ENCODE measurements at regions not wholly inside any gene's neighbourhood (a gene's known extent, or its start where the extent isn't known, plus 50 kb on each side); places are given as distances from the start of the nearest gene placed in this dataset.

GRCh38 chr5:2529371-2530092 lies 221.9 kb downstream of the IRX2 start:
- DNase-seq: no peak

- DNase-seq: no peak
Measured at GRCh38 chr5:2525351-2525750, 226.1 kb downstream of the IRX2 start.

- no peak for DNase-seq
Measured at GRCh38 chr5:2524620-2525019, 226.9 kb downstream of the IRX2 start.

- DNase-seq: no peak
Measured at GRCh38 chr5:2523180-2523579, 228.3 kb downstream of the IRX2 start.

GRCh38 chr5:2522372-2522771 lies 229.1 kb downstream of the IRX2 start:
- DNase-seq: no peak

- DNase-seq: no peak
Measured at GRCh38 chr5:2519153-2519552, 232.3 kb downstream of the IRX2 start.

- no peak for DNase-seq
Measured at GRCh38 chr5:2517451-2517850, 234.0 kb downstream of the IRX2 start.

- no peak for DNase-seq
Measured at GRCh38 chr5:2515180-2515764, 236.2 kb downstream of the IRX2 start.

- DNase-seq: no peak
Measured at GRCh38 chr5:2514484-2514883, 237.0 kb downstream of the IRX2 start.

- DNase-seq: no peak
Measured at GRCh38 chr5:2511706-2512105, 239.8 kb downstream of the IRX2 start.

- DNase-seq: no peak
Measured at GRCh38 chr5:2511126-2511525, 240.4 kb downstream of the IRX2 start.

- no peak for DNase-seq
Measured at GRCh38 chr5:2509527-2509926, 241.9 kb downstream of the IRX2 start.

- DNase-seq: no peak
Measured at GRCh38 chr5:2508514-2508913, 243.0 kb downstream of the IRX2 start.

- DNase-seq: no peak
Measured at GRCh38 chr5:2507611-2508010, 243.9 kb downstream of the IRX2 start.

- no peak for DNase-seq
Measured at GRCh38 chr5:2506603-2507002, 244.9 kb downstream of the IRX2 start.

GRCh38 chr5:2505217-2505616 lies 246.3 kb downstream of the IRX2 start:
- DNase-seq: no peak

GRCh38 chr5:2502970-2503594 lies 248.4 kb downstream of the IRX2 start:
- DNase-seq: no peak

- DNase-seq: no peak
Measured at GRCh38 chr5:2499917-2500316, 251.6 kb downstream of the IRX2 start.

- DNase-seq: no peak
Measured at GRCh38 chr5:2496891-2497290, 254.6 kb downstream of the IRX2 start.

GRCh38 chr5:2496126-2496525 lies 255.4 kb downstream of the IRX2 start:
- DNase-seq: no peak

GRCh38 chr5:2493356-2493755 lies 258.1 kb downstream of the IRX2 start:
- DNase-seq: no peak

GRCh38 chr5:2492476-2492875 lies 259.0 kb downstream of the IRX2 start:
- no peak for DNase-seq

- no peak for DNase-seq
Measured at GRCh38 chr5:2491846-2492245, 259.6 kb downstream of the IRX2 start.

GRCh38 chr5:2489306-2489705 lies 262.2 kb downstream of the IRX2 start:
- no peak for DNase-seq

- no peak for DNase-seq
Measured at GRCh38 chr5:2488593-2488992, 262.9 kb downstream of the IRX2 start.

All from activated CD4-positive, alpha-beta T cell treated with anti-CD3 and anti-CD28 coated beads for 4 hours (primary cell).